ENCODE measurements at regions not wholly inside any gene's neighbourhood (a gene's known extent, or its start where the extent isn't known, plus 50 kb on each side); places are given as distances from the start of the nearest gene placed in this dataset.

GRCh38 chr13:81326913-81327312 lies 986.0 kb upstream of the SPRY2 start:
- Histone ChIP-seq H3K4me1 (replicated peaks) (no peaks in the 10 kb centered on the region), H3K36me3 (no peaks in the 10 kb centered on the region), H3K27me3 (replicated peaks; ENCODE audit: insufficient read depth) (no peaks in the 10 kb centered on the region), H3K4me3 (no peak overlapping the region), H3K9me3 (no peaks in the 10 kb centered on the region), H3K27ac (no peak overlapping the region)
- intact Hi-C loops (cut with DNase I), result no loop called here
- TF ChIP-seq CTCF (IDR thresholded peaks at IDR 0.05), result no peak
- no peak for TF ChIP-seq POLR2AphosphoS5 (IDR thresholded peaks at IDR 0.05)
- no peak for TF ChIP-seq POLR2A (IDR thresholded peaks at IDR 0.05)
- no peak for DNase-seq (ENCODE audit: low spot score)
- WGBS, result 45% methylated on average over 1 of the region's 1 CpG

GRCh38 chr13:81320516-81320915 lies 979.6 kb upstream of the SPRY2 start:
- H3K4me3 ChIP-seq, result no peak overlapping the region
- H3K27me3 ChIP-seq (replicated peaks; ENCODE audit: insufficient read depth), result no peaks in the 10 kb centered on the region
- DNase-seq (ENCODE audit: low spot score), result no peak
- no peak overlapping the region for H3K27ac ChIP-seq
- H3K36me3 ChIP-seq, result no peaks in the 10 kb centered on the region
- TF ChIP-seq POLR2A (IDR thresholded peaks at IDR 0.05), result no peak
- WGBS, result 88% methylated on average over 2 of the region's 2 CpGs
- H3K4me1 ChIP-seq (replicated peaks), result no peaks in the 10 kb centered on the region
- H3K9me3 ChIP-seq, result no peaks in the 10 kb centered on the region
- intact Hi-C loops (cut with DNase I), result no loop called here

- Histone ChIP-seq H3K9me3 (no peaks in the 10 kb centered on the region), H3K4me3 (no peak overlapping the region), H3K36me3 (no peaks in the 10 kb centered on the region), H3K27ac (no peak overlapping the region), H3K4me1 (replicated peaks) (no peaks in the 10 kb centered on the region), H3K27me3 (replicated peaks; ENCODE audit: insufficient read depth) (no peaks in the 10 kb centered on the region)
- WGBS, result 72% methylated on average over 3 of the region's 3 CpGs
- no peak for DNase-seq (ENCODE audit: low spot score)
- TF ChIP-seq CTCF (IDR thresholded peaks at IDR 0.05) (no peak), POLR2AphosphoS5 (IDR thresholded peaks at IDR 0.05) (no peak), POLR2A (IDR thresholded peaks at IDR 0.05) (no peak)
- intact Hi-C loops (cut with DNase I), result no loop called here
Observed at GRCh38 chr13:81319351-81319750, 978.4 kb upstream of the SPRY2 start.

GRCh38 chr13:81318231-81319019 lies 977.5 kb upstream of the SPRY2 start:
- Histone ChIP-seq H3K9me3 (no peaks in the 10 kb centered on the region), H3K4me1 (replicated peaks) (no peaks in the 10 kb centered on the region), H3K4me3 (no peak overlapping the region), H3K36me3 (no peaks in the 10 kb centered on the region), H3K27me3 (replicated peaks; ENCODE audit: insufficient read depth) (no peaks in the 10 kb centered on the region), H3K27ac (no peak overlapping the region)
- WGBS, result 91% methylated on average over 4 of the region's 4 CpGs
- TF ChIP-seq CTCF (IDR thresholded peaks at IDR 0.05), result no peak
- TF ChIP-seq POLR2AphosphoS5 (IDR thresholded peaks at IDR 0.05), result no peak
- no peak for TF ChIP-seq POLR2A (IDR thresholded peaks at IDR 0.05)
- no peak for DNase-seq (ENCODE audit: low spot score)
- intact Hi-C loops (cut with DNase I), result no loop called here

- no peaks in the 10 kb centered on the region for H3K4me1 ChIP-seq (replicated peaks)
- no peak overlapping the region for H3K4me3 ChIP-seq
- TF ChIP-seq CTCF (IDR thresholded peaks at IDR 0.05) (no peak), POLR2A (IDR thresholded peaks at IDR 0.05) (no peak), POLR2AphosphoS5 (IDR thresholded peaks at IDR 0.05) (no peak)
- H3K27me3 ChIP-seq (replicated peaks; ENCODE audit: insufficient read depth), result no peaks in the 10 kb centered on the region
- no peaks in the 10 kb centered on the region for H3K9me3 ChIP-seq
- intact Hi-C loops (cut with DNase I), result no loop called here
- WGBS, result 84% methylated on average over 3 of the region's 3 CpGs
- DNase-seq (ENCODE audit: low spot score), result no peak
- H3K36me3 ChIP-seq, result no peaks in the 10 kb centered on the region
- no peak overlapping the region for H3K27ac ChIP-seq
Observed at GRCh38 chr13:81314461-81314860, 973.5 kb upstream of the SPRY2 start.
